Neural crest cell (in vitro differentiated cells): ENCODE measurements at regions not wholly inside any gene's neighbourhood (a gene's known extent, or its start where the extent isn't known, plus 50 kb on each side); places are given as distances from the start of the nearest gene placed in this dataset.

Source experiments
- DNase-seq: peaks from one replicate; pipeline ENCODE4 v3.0.0; 2021; ENCODE audit warnings: low read depth, mixed read lengths, low spot score
- H3K27ac Mint-ChIP-seq: one replicate; pipeline ENCODE4 v1.8.0; 2021; ENCODE audit warnings: mild to moderate bottlenecking, mixed read lengths; ENCODE audit not compliant: unreplicated experiment
- H3K27me3 Mint-ChIP-seq: 2 replicates; pipeline ENCODE4 v1.8.0; 2021; ENCODE audit warnings: low read depth, mild to moderate bottlenecking, mixed read lengths
- H3K36me3 Mint-ChIP-seq: 2 replicates; pipeline ENCODE4 v1.8.0; 2021; ENCODE audit warnings: low read depth, mild to moderate bottlenecking, mixed read lengths
- H3K4me1 Mint-ChIP-seq: 2 replicates; pipeline ENCODE4 v1.8.0; 2021; ENCODE audit warnings: mixed read lengths
- H3K4me3 Mint-ChIP-seq: one replicate; pipeline ENCODE4 v1.8.0; 2021; ENCODE audit warnings: mild to moderate bottlenecking, mixed read lengths
- H3K9me3 Mint-ChIP-seq: 2 replicates; pipeline ENCODE4 v1.8.0; 2021; ENCODE audit warnings: mixed read lengths
- TF ChIP-seq, protein P1 (sequence below): fragments of 200-600 bp; sonication (generic); conservative IDR thresholded peaks from 2 replicates; pipeline ENCODE4 v1.5.0; 2021; ENCODE audit warnings: antibody characterized with exemption, mild to moderate bottlenecking

DNA sequence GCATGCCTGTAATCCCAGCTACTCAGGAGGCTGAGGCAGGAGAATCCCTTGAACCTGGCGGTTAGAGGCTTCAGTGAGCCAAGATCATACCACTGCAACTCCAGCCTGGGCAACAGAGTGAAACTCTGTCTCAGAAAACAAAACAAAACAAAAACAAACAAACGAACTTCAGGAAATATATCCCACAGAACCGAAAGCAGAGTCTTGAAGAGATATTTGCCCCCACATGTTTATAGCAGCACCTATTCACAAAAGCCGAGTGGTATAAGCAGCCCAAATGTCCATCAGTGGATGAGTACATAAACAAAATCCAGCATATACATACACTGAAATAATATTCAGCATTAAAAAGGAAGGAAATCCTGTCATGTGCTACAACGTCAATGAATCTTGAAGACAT is 57.6 kb upstream of the GRIN3A start:
- Mint-ChIP-seq H3K27me3 (peaks cover 37% of the 10 kb centered on the region), H3K9me3 (no peaks in the 10 kb centered on the region), H3K4me3 (no peak overlapping the region), H3K27ac (no peak overlapping the region), H3K4me1 (no peaks in the 10 kb centered on the region), H3K36me3 (no peaks in the 10 kb centered on the region)
- TF ChIP-seq, protein P1, sequence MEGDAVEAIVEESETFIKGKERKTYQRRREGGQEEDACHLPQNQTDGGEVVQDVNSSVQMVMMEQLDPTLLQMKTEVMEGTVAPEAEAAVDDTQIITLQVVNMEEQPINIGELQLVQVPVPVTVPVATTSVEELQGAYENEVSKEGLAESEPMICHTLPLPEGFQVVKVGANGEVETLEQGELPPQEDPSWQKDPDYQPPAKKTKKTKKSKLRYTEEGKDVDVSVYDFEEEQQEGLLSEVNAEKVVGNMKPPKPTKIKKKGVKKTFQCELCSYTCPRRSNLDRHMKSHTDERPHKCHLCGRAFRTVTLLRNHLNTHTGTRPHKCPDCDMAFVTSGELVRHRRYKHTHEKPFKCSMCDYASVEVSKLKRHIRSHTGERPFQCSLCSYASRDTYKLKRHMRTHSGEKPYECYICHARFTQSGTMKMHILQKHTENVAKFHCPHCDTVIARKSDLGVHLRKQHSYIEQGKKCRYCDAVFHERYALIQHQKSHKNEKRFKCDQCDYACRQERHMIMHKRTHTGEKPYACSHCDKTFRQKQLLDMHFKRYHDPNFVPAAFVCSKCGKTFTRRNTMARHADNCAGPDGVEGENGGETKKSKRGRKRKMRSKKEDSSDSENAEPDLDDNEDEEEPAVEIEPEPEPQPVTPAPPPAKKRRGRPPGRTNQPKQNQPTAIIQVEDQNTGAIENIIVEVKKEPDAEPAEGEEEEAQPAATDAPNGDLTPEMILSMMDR, result no peak
- DNase-seq, result no peak

DNA sequence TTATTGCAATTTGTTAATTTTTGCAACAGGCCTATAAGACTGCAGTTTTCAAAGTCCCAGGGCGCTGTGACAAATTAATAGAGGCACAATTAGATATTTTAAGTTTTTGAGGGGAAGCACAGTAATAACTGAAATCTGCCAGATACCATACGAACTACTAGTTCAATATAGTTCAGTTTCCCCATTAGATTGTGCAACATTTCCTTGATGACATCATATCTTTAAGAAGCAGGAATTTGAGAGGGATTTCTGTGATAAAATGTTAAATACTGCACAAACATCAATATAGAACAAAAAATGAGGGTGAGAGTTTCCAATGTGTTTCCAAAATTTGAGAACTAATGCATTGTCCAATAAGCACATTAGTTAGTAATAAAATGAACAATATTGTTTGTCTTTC is 56.7 kb upstream of the GRIN3A start:
- DNase-seq, result no peak
- H3K36me3 Mint-ChIP-seq, result no peaks in the 10 kb centered on the region
- no peaks in the 10 kb centered on the region for H3K9me3 Mint-ChIP-seq
- no peaks in the 10 kb centered on the region for H3K4me1 Mint-ChIP-seq
- no peak overlapping the region for H3K27ac Mint-ChIP-seq
- TF ChIP-seq, protein P1, result no peak
- no peak overlapping the region for H3K4me3 Mint-ChIP-seq
- peaks cover 32% of the 10 kb centered on the region for H3K27me3 Mint-ChIP-seq

DNA sequence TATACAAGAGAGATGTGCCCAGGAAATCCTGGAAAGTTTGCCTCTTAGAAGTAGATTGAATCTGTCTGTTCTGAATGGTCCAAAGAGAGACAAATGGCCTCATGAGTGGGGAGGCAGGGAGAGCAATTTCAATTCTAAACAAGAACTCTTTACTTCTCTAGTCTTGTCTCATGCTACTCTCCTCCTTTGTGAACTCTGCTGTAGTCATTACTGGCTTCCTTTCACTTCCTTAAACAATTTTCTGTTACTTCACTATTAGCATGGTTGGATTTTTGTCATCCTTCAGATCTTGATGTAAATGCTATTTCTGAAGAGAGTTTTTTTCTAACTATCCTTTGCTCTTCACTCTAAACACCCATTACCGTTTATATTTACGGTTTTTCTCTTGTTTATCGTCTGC is 54.0 kb upstream of the GRIN3A start:
- H3K9me3 Mint-ChIP-seq, result no peaks in the 10 kb centered on the region
- TF ChIP-seq, protein P1, result no peak
- no peak overlapping the region for H3K4me3 Mint-ChIP-seq
- no peaks in the 10 kb centered on the region for H3K4me1 Mint-ChIP-seq
- H3K36me3 Mint-ChIP-seq, result no peaks in the 10 kb centered on the region
- H3K27ac Mint-ChIP-seq, result no peak overlapping the region
- no peak for DNase-seq
- peaks cover 34% of the 10 kb centered on the region for H3K27me3 Mint-ChIP-seq

DNA sequence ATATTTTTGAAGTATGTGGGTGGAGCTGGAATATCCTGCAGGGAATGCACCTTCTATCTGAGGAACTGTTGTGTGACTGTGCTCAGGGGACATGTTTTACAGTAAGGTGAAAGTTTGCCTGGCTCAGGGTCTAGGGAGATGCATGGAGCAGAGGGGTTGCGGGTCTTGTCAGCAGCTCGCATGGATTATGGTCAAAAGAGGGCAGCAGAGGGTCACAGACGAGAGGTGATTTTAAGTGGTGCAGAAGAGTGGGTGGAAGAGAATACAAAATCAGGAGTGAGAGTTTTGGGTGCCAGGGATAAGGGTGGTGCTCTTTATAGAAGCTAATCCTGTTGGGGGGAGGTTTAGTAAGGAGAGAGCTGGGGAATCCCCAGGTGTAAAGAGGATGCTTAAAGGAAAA is 53.5 kb upstream of the GRIN3A start:
- H3K27me3 Mint-ChIP-seq, result peaks cover 33% of the 10 kb centered on the region
- DNase-seq, result peak; percentile 64
- no peaks in the 10 kb centered on the region for H3K9me3 Mint-ChIP-seq
- TF ChIP-seq, protein P1, result peak; percentile 73
- no peaks in the 10 kb centered on the region for H3K4me1 Mint-ChIP-seq
- no peak overlapping the region for H3K27ac Mint-ChIP-seq
- H3K36me3 Mint-ChIP-seq, result no peaks in the 10 kb centered on the region
- H3K4me3 Mint-ChIP-seq, result no peak overlapping the region

DNA sequence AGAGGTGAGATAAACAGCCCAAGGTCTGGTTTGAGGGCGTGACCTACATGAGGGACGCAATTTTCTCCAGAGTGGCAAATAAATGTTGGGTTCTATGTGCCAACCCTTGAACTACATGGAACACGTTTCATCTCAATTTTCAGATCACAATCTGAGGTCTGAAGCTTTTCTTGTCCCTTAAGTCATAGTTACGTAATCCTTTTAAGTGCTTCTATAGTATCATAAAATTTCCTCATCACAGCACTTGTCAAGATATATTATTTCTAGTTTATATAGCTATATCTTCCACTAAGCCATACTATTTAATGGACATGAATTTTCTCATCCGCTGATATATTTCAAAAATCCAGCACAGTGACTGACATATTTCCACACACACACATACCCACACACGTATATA is 53.1 kb upstream of the GRIN3A start:
- Mint-ChIP-seq H3K4me1 (no peaks in the 10 kb centered on the region), H3K27ac (no peak overlapping the region), H3K9me3 (no peaks in the 10 kb centered on the region), H3K36me3 (no peaks in the 10 kb centered on the region), H3K27me3 (peaks cover 35% of the 10 kb centered on the region), H3K4me3 (no peak overlapping the region)
- TF ChIP-seq, protein P1, result no peak
- DNase-seq, result no peak
